HG03159 (cell line): ENCODE measurements at regions not wholly inside any gene's neighbourhood (a gene's known extent, or its start where the extent isn't known, plus 50 kb on each side); places are given as distances from the start of the nearest gene placed in this dataset.

Experiments
- ATAC-seq: cut with Tn5 transposase; IDR thresholded peaks from one replicate; pipeline ENCODE4 v1.9.1; 2021; ENCODE audit warnings: mild to moderate bottlenecking, moderate library complexity; ENCODE audit not compliant: unreplicated experiment

DNA sequence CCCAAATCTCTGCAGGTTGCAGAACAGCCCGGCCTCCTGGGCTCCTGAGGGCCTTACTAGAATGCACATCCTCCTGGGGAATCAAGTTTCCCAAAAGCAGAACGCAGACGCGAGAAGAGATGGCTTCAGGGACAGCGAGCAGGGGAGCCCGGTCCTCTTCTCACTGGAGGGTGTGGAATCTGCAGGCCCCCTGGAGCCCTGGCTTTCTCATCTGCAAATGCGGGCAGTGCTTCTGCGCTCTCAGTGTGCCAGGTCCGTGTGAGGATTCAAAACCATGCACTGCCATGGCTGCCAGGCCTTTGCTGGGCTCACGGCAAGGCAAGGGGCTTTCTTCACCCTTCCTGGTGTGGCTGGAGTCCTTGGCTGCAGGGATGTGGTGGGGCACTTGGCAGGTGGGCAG lies 330.9 kb upstream of the MKI67 start:
- no peak for ATAC-seq

DNA sequence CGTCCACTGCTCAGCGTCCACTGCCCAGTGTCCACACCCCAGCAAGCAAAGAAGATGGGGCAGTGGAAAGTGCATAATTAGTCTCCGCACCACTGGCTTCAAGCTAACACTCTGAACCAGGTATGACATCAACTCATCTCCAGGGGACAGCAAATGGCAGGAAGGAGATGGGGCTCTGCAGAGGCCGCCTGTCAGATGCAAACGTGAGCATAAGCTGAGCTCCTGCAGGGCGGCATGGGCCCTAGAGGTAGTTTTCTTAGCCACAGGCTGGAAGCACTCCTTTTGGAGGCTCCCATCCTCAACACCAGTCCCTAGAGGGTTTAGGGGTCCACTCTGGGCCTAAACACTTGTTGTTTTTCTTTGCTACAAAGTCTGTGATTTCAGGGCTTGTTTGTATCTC lies 335.8 kb upstream of the MKI67 start:
- no peak for ATAC-seq

GRCh38 chr10:128462844-128463243 lies 336.6 kb upstream of the MKI67 start:
- no peak for ATAC-seq

DNA sequence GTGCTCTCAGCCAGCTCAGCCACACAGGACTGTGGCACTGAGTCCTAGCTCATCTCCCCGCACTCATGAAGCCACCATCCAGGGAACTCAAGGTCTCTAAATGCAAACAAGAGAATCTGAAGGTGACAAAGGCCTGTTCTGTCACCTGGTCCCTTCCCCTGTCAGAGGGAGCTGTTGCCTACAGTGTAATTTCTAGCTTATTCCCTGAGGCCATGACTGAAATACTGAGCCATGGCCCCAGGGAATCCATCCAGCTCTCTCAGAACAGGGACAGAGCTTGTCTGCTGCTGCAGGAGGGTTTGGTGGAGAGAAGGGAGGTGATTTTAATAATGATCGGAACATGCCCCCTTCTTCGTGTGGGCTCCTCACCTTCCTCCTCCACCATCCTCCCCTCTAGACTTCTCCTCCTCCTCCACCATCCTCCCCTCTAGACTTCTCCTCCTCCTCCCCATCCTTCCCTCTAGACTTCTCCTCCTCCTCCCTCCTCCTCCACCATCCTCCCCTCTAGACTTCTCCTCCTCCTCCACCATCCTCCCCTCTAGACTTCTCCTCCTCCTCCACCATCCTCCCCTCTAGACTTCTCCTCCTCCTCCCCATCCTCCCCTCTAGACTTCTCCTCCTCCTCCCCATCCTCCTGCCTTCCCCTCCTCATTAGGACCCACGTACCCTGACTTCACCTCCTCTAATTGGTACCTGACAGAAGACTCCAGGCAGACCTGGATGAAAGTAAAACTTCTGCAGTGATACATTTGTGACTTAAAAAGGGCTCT lies 338.0 kb upstream of the MKI67 start:
- no peak for ATAC-seq

- no peak for ATAC-seq
These were observed 339.5 kb upstream of the MKI67 start for GRCh38 chr10:128465697-128466096.

DNA sequence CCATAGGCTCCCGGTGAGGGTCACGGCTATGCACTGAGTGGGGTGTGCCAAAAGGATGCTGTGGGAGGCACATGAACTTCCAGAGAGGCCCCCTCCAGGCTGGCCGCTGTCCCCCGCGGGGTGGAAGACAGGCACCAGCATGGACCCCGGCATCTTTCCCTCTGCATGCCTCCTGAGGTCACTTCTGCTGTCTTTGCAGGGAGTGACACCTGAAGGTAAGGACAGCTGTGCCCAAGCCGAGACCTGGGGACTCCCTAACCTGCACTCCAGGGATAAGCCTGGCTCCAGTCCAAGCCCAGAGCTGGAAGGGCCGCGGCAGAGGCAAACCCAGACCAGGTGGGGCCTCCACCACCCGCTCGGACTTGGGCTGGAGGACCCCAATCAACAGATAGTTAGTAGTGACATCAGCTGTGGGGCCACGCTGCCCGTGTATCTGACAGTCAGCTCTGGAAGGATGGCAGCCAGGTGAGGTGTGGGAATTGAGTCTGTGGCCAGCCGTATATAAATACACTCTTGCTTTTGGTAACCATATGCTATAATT lies 340.7 kb upstream of the MKI67 start:
- ATAC-seq = no peak

DNA sequence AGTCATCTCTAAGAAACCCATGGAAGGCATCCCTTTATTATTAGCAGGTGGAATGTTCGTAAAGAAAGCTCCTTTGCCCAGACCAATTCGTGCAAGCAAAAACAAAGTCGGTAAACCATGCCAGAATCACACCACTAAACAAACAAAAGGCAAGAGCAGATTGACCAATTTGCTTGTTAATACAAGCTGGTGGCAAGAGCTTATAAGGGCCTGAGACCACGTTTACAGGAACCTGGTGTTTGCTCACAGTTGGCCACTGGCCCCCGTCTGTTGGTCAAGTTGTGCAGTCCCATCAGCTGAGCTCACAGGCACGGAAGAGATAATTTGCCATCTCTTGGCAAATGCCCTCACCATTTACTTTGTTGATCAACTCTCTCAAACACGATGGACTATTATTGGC lies 342.2 kb upstream of the MKI67 start:
- ATAC-seq = no peak

DNA sequence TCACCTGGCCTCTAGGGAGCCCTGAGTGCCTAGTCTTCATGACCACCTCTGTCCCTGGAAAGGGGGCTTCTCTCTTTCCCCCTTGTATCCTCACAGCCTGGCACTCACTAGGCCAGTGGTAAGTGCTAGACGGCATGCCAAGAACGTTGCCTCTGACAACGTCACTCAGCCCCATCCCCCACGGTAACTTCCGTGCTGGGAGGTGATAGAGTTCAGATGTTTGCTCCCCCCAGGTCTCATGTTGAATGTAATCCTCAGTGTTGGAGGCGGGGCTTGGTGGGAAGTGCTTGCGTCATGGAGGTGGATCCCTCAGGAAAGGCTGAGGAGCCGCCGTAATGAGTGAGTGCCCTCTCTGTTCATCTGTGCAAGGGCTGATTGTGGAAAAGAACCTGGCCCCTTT lies 343.3 kb upstream of the MKI67 start:
- no peak for ATAC-seq

DNA sequence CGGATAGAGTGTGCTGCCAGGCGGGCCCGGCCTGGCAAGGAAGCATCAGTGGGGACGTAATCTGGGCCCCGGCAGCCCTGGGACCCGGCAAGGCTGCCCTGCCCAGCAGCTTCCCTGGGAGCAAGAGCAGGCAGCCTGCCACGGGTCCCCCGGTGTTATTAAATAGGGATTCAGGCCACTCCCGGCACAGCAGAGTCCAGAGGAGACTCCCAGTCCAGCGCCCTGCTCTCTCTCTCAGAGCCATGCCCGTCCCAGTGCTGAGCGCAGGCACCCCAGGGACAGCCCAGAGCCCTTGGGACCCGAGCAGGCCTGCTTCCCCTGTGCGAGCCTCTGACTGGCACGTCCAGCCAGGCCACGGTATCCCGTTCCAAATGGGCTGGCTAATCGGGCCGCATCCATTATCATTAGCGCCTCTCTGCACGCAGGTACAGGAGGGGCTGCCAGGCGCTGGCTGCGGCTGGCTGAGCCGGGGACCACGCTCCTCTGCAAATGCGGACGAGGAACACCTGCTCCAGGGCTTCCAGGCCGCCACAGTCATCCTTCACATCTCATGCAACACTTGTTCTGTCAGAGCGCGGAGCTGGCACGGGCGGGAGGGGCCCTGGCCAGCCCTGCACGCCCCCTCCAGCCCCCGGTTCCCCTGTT lies 344.2 kb upstream of the MKI67 start:
- no peak for ATAC-seq

DNA sequence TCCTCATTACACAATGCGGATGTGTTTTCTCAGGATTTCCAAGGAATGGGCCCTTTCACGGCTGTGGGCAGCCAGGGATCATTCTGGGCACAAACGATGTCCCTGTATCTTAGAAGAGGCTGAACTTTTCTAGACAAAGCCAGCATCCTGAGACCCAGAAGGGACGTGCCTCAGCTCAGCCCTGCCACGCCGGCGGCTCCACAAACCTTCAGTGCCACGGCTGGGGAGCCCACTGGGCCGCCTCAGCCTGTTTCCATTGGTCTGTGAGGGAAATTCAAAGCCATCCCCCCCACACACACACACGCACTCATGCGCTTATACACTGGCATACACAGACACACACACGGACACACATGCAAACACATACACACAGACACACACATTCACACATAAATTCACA lies 344.9 kb upstream of the MKI67 start:
- no peak for ATAC-seq

- ATAC-seq = no peak
These were observed 346.0 kb upstream of the MKI67 start for GRCh38 chr10:128472196-128472595.

GRCh38 chr10:128473396-128473795 lies 347.2 kb upstream of the MKI67 start:
- ATAC-seq = no peak

DNA sequence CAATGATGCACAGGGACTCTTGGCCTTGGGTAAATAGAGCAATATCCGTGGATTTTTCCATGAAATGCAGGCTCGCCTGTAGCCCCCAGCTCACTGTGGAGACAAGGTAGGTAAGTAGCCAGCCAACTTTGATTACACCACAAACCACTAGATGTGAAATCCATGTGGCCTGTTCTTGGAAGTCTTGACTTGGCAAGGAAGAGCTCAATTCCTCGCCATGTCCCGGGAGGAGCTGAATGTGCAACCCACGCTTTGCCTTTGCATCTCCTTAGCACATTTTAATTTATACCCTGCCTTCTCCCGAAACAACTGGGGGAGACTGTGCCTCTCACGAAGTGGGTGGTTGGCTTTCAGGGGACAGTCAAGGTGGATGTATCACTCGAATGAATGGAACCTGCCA lies 347.7 kb upstream of the MKI67 start:
- ATAC-seq = no peak

GRCh38 chr10:128474571-128474970 lies 348.3 kb upstream of the MKI67 start:
- no peak for ATAC-seq

- ATAC-seq = no peak
These were observed 349.6 kb upstream of the MKI67 start for GRCh38 chr10:128475686-128476367.

DNA sequence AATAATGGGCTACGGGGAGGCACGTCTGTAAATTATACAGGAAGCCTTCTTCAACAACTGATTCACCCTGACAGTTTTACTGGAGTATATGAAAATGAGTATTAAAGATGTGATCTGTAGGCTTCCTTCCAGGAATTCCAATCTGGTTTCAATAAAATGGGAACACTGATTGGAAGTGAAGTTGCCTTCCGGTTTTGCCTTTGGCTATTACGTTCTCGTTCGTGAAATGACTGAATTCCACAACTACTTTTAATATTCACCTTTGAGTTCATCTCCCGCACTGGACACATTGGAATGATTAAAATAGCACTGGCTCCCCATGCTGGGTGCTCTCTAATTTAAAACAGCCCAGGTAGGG lies 350.1 kb upstream of the MKI67 start:
- no peak for ATAC-seq

DNA sequence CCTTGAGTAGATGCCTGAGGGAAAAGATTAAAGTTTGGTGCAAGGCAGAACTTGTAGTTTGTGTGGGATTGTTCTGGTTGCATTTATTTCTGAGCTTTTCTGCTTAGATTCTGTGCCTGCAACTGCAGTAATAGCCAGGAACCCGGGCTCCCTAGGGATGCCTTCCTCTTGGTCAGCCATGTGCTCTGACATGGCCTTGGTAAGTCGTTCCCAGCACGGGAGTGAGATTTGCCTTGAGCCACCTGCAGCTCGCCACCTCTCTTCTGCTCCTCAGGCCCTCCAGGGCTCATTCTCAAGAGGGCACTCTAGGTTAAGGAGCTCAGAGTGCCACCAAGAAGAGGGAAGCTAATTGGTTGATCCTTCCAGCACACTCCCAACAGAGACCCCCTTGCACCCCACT lies 350.6 kb upstream of the MKI67 start:
- ATAC-seq = no peak

- no peak for ATAC-seq
These were observed 354.4 kb upstream of the MKI67 start for GRCh38 chr10:128480601-128481000.

- ATAC-seq = no peak
These were observed 355.1 kb upstream of the MKI67 start for GRCh38 chr10:128481152-128481840.

DNA sequence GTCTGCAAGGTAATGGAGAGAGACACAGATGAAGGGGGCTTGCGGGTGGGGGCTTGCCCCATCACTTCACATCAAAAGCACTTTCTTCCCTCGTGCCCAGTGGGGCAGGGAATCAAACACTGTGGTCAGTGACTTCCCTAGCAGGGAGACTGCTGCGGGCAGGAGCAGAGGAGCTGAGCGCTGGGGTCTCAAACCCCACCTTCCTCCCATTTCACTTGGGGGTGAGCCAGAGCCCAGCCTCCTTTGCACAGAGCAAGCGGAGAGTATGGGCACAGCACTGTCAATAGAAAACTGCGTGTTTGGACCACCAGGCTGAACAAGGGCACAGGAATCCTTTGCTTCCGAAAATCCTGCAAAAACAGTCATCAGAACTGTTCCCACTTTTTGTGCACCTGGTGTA lies 355.8 kb upstream of the MKI67 start:
- no peak for ATAC-seq

- no peak for ATAC-seq
These were observed 357.0 kb upstream of the MKI67 start for GRCh38 chr10:128483216-128483615.
